ENCODE measurements at regions not wholly inside any gene's neighbourhood (a gene's known extent, or its start where the extent isn't known, plus 50 kb on each side); places are given as distances from the start of the nearest gene placed in this dataset.

- Histone ChIP-seq H3K27ac (ENCODE audit: low read depth in 1 of 2, low read length in 2 of 2) (no peak overlapping the region), H3K4me3 (ENCODE audit: low read length in 2 of 2) (no peak overlapping the region), H3K36me3 (ENCODE audit: control insufficient read depth in 1 of 2, insufficient read depth in 2 of 2, low read length in 1 of 2) (no peaks in the 10 kb centered on the region), H3K9me3 (ENCODE audit: control insufficient read depth, low read length) (peaks cover 1% of the 10 kb centered on the region), H3K27me3 (ENCODE audit: control insufficient read depth in 1 of 2, insufficient read depth in 2 of 2, low read length in 1 of 2) (no peaks in the 10 kb centered on the region), H3K4me1 (ENCODE audit: control insufficient read depth in 1 of 2, insufficient read depth in 2 of 2, low read length in 2 of 2) (no peaks in the 10 kb centered on the region)
- DNase-seq (no peak), ATAC-seq (ENCODE audit: low FRiP score) (no peak)
- WGBS, 2 donors, result 69 to 82% methylated on average over 4 of the region's 4 CpGs
- intact Hi-C loops (cut with DNase I), result no loop called here
Measured at GRCh38 chr1:209305221-209305954, 278.1 kb upstream of the CAMK1G start.

- DNase-seq, result no peak
- 11 to 25% methylated on average over 2 of the region's 2 CpGs for WGBS, 2 donors
- H3K36me3 ChIP-seq (ENCODE audit: control insufficient read depth in 1 of 2, insufficient read depth in 2 of 2, low read length in 1 of 2), result no peaks in the 10 kb centered on the region
- no peaks in the 10 kb centered on the region for H3K27me3 ChIP-seq (ENCODE audit: control insufficient read depth in 1 of 2, insufficient read depth in 2 of 2, low read length in 1 of 2)
- intact Hi-C loops (cut with DNase I), result no loop called here
- no peak for ATAC-seq (ENCODE audit: low FRiP score)
- no peak overlapping the region for H3K4me3 ChIP-seq (ENCODE audit: low read length in 2 of 2)
- no peaks in the 10 kb centered on the region for H3K4me1 ChIP-seq (ENCODE audit: control insufficient read depth in 1 of 2, insufficient read depth in 2 of 2, low read length in 2 of 2)
- H3K27ac ChIP-seq (ENCODE audit: low read depth in 1 of 2, low read length in 2 of 2), result no peak overlapping the region
- peaks cover 3% of the 10 kb centered on the region for H3K9me3 ChIP-seq (ENCODE audit: control insufficient read depth, low read length)
Measured at GRCh38 chr1:209307846-209308245, 275.7 kb upstream of the CAMK1G start.

GRCh38 chr1:209309198-209309597 is 274.3 kb upstream of the CAMK1G start:
- H3K9me3 ChIP-seq (ENCODE audit: control insufficient read depth, low read length), result peaks cover 3% of the 10 kb centered on the region
- WGBS, 2 donors, result 26 to 42% methylated on average over 2 of the region's 2 CpGs

GRCh38 chr1:209311770-209312169 is 271.7 kb upstream of the CAMK1G start:
- H3K27ac ChIP-seq (ENCODE audit: low read depth in 1 of 2, low read length in 2 of 2), result no peak overlapping the region
- DNase-seq, result no peak
- H3K4me3 ChIP-seq (ENCODE audit: low read length in 2 of 2), result no peak overlapping the region
- H3K9me3 ChIP-seq (ENCODE audit: control insufficient read depth, low read length), result peaks cover 3% of the 10 kb centered on the region
- no peaks in the 10 kb centered on the region for H3K4me1 ChIP-seq (ENCODE audit: control insufficient read depth in 1 of 2, insufficient read depth in 2 of 2, low read length in 2 of 2)
- ATAC-seq (ENCODE audit: low FRiP score), result no peak
- no peaks in the 10 kb centered on the region for H3K36me3 ChIP-seq (ENCODE audit: control insufficient read depth in 1 of 2, insufficient read depth in 2 of 2, low read length in 1 of 2)
- 76 to 78% methylated on average over 3 of the region's 3 CpGs for WGBS, 2 donors
- intact Hi-C loops (cut with DNase I), result no loop called here
- no peaks in the 10 kb centered on the region for H3K27me3 ChIP-seq (ENCODE audit: control insufficient read depth in 1 of 2, insufficient read depth in 2 of 2, low read length in 1 of 2)

More at GRCh38 chr1:209309198-209309597, 274.3 kb upstream of the CAMK1G start:
- Histone ChIP-seq H3K4me1 (ENCODE audit: control insufficient read depth in 1 of 2, insufficient read depth in 2 of 2, low read length in 2 of 2) (no peaks in the 10 kb centered on the region), H3K4me3 (ENCODE audit: low read length in 2 of 2) (no peak overlapping the region), H3K27me3 (ENCODE audit: control insufficient read depth in 1 of 2, insufficient read depth in 2 of 2, low read length in 1 of 2) (no peaks in the 10 kb centered on the region), H3K36me3 (ENCODE audit: control insufficient read depth in 1 of 2, insufficient read depth in 2 of 2, low read length in 1 of 2) (no peaks in the 10 kb centered on the region), H3K27ac (ENCODE audit: low read depth in 1 of 2, low read length in 2 of 2) (no peak overlapping the region)
- intact Hi-C loops (cut with DNase I), result no loop called here
- DNase-seq (no peak), ATAC-seq (ENCODE audit: low FRiP score) (no peak)

- H3K4me1 ChIP-seq (ENCODE audit: control insufficient read depth in 1 of 2, insufficient read depth in 2 of 2, low read length in 2 of 2), result no peaks in the 10 kb centered on the region
- no peak for DNase-seq
- no peak overlapping the region for H3K27ac ChIP-seq (ENCODE audit: low read depth in 1 of 2, low read length in 2 of 2)
- no peaks in the 10 kb centered on the region for H3K36me3 ChIP-seq (ENCODE audit: control insufficient read depth in 1 of 2, insufficient read depth in 2 of 2, low read length in 1 of 2)
- H3K27me3 ChIP-seq (ENCODE audit: control insufficient read depth in 1 of 2, insufficient read depth in 2 of 2, low read length in 1 of 2), result no peaks in the 10 kb centered on the region
- no peak for ATAC-seq (ENCODE audit: low FRiP score)
- peaks cover 4% of the 10 kb centered on the region for H3K9me3 ChIP-seq (ENCODE audit: control insufficient read depth, low read length)
- intact Hi-C loops (cut with DNase I), result no loop called here
- no peak overlapping the region for H3K4me3 ChIP-seq (ENCODE audit: low read length in 2 of 2)
Measured at GRCh38 chr1:209316929-209317328, 266.6 kb upstream of the CAMK1G start.

GRCh38 chr1:209318181-209319056 is 265.1 kb upstream of the CAMK1G start:
- no peaks in the 10 kb centered on the region for H3K36me3 ChIP-seq (ENCODE audit: control insufficient read depth in 1 of 2, insufficient read depth in 2 of 2, low read length in 1 of 2)
- no peak for DNase-seq
- ATAC-seq (ENCODE audit: low FRiP score), result no peak
- no peak overlapping the region for H3K27ac ChIP-seq (ENCODE audit: low read depth in 1 of 2, low read length in 2 of 2)
- WGBS, 2 donors, result 68 to 70% methylated on average over 7 of the region's 7 CpGs
- H3K9me3 ChIP-seq (ENCODE audit: control insufficient read depth, low read length), result peaks cover 4% of the 10 kb centered on the region
- intact Hi-C loops (cut with DNase I), result no loop called here
- H3K27me3 ChIP-seq (ENCODE audit: control insufficient read depth in 1 of 2, insufficient read depth in 2 of 2, low read length in 1 of 2), result no peaks in the 10 kb centered on the region
- H3K4me3 ChIP-seq (ENCODE audit: low read length in 2 of 2), result no peak overlapping the region
- no peaks in the 10 kb centered on the region for H3K4me1 ChIP-seq (ENCODE audit: control insufficient read depth in 1 of 2, insufficient read depth in 2 of 2, low read length in 2 of 2)

GRCh38 chr1:209319057-209319432 is 264.5 kb upstream of the CAMK1G start:
- no peaks in the 10 kb centered on the region for H3K27me3 ChIP-seq (ENCODE audit: control insufficient read depth in 1 of 2, insufficient read depth in 2 of 2, low read length in 1 of 2)
- no peak overlapping the region for H3K27ac ChIP-seq (ENCODE audit: low read depth in 1 of 2, low read length in 2 of 2)
- no peak for ATAC-seq (ENCODE audit: low FRiP score)
- 88 to 93% methylated on average over 3 of the region's 3 CpGs for WGBS, 2 donors
- no peak for DNase-seq
- intact Hi-C loops (cut with DNase I), result no loop called here
- H3K36me3 ChIP-seq (ENCODE audit: control insufficient read depth in 1 of 2, insufficient read depth in 2 of 2, low read length in 1 of 2), result no peaks in the 10 kb centered on the region
- peaks cover 4% of the 10 kb centered on the region for H3K9me3 ChIP-seq (ENCODE audit: control insufficient read depth, low read length)
- no peak overlapping the region for H3K4me3 ChIP-seq (ENCODE audit: low read length in 2 of 2)
- no peaks in the 10 kb centered on the region for H3K4me1 ChIP-seq (ENCODE audit: control insufficient read depth in 1 of 2, insufficient read depth in 2 of 2, low read length in 2 of 2)

GRCh38 chr1:209319549-209319948 is 264.0 kb upstream of the CAMK1G start:
- intact Hi-C loops (cut with DNase I), result no loop called here
- ATAC-seq (ENCODE audit: low FRiP score), result no peak
- 88 to 91% methylated on average over 3 of the region's 3 CpGs for WGBS, 2 donors
- no peak overlapping the region for H3K27ac ChIP-seq (ENCODE audit: low read depth in 1 of 2, low read length in 2 of 2)
- peaks cover 3% of the 10 kb centered on the region for H3K9me3 ChIP-seq (ENCODE audit: control insufficient read depth, low read length)
- no peak for DNase-seq
- no peak overlapping the region for H3K4me3 ChIP-seq (ENCODE audit: low read length in 2 of 2)
- H3K36me3 ChIP-seq (ENCODE audit: control insufficient read depth in 1 of 2, insufficient read depth in 2 of 2, low read length in 1 of 2), result no peaks in the 10 kb centered on the region
- no peaks in the 10 kb centered on the region for H3K27me3 ChIP-seq (ENCODE audit: control insufficient read depth in 1 of 2, insufficient read depth in 2 of 2, low read length in 1 of 2)
- H3K4me1 ChIP-seq (ENCODE audit: control insufficient read depth in 1 of 2, insufficient read depth in 2 of 2, low read length in 2 of 2), result no peaks in the 10 kb centered on the region

GRCh38 chr1:209323743-209324142 is 259.8 kb upstream of the CAMK1G start:
- no peak for ATAC-seq (ENCODE audit: low FRiP score)
- H3K27ac ChIP-seq (ENCODE audit: low read depth in 1 of 2, low read length in 2 of 2), result no peak overlapping the region
- DNase-seq, result no peak
- no peaks in the 10 kb centered on the region for H3K4me1 ChIP-seq (ENCODE audit: control insufficient read depth in 1 of 2, insufficient read depth in 2 of 2, low read length in 2 of 2)
- H3K4me3 ChIP-seq (ENCODE audit: low read length in 2 of 2), result no peak overlapping the region
- no peaks in the 10 kb centered on the region for H3K27me3 ChIP-seq (ENCODE audit: control insufficient read depth in 1 of 2, insufficient read depth in 2 of 2, low read length in 1 of 2)
- 67 to 77% methylated on average over 1 of the region's 1 CpG for WGBS, 2 donors
- H3K36me3 ChIP-seq (ENCODE audit: control insufficient read depth in 1 of 2, insufficient read depth in 2 of 2, low read length in 1 of 2), result no peaks in the 10 kb centered on the region
- H3K9me3 ChIP-seq (ENCODE audit: control insufficient read depth, low read length), result peaks cover 4% of the 10 kb centered on the region
- intact Hi-C loops (cut with DNase I), result no loop called here
